Epithelial cell of prostate (primary cell): ENCODE measurements at regions not wholly inside any gene's neighbourhood (a gene's known extent, or its start where the extent isn't known, plus 50 kb on each side); places are given as distances from the start of the nearest gene placed in this dataset.

ENCODE experiments used
- DNase-seq: peaks from one replicate; pipeline ENCODE4 v3.0.0-alpha.2; 2011; ENCODE audit warnings: low read depth, low spot score
- H3K27ac ChIP-seq: fragments of 450-650 bp; 2 replicates; pipeline ENCODE4 v1.5.1; 2017; ENCODE audit warnings: mild to moderate bottlenecking

DNA sequence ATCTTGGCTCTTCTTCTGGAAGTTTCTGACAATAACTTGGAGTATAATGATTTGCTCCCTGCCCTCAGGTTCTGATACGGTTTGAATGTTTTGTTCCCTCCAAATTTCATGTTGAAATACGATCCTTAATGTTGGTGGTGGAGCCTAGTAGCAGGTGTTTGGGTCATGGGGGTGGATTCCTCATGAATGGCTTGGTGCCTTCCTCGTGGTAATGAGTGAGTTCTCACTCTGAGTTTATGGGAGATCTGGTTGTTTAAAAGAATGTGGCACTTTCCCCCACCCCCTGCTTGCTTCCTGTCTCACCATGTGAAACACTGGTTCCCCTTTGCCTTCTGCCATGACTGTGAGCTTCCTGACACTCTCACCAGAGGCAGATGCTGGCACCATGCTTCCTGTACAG lies 103.0 kb upstream of the OSMR start:
- DNase-seq = no peak
- no peak overlapping the region for H3K27ac ChIP-seq

DNA sequence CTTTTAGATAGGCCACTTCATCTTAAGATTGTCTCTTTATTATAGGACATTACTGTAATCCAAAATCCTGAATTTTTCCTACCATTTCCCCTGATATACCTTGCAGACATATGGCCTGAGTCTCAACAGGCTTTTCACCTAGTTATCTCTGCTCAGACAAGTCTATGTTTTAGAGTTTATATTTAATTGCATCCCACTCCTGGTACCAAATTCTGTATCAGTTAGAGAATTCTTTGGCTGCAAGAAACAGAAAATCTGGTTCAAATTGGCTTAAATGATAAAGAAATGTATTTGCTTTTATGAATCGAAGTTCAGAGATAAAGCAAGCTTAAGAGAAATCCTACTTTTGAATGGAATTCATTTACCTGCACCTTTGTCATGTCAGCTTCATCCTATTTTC lies 102.2 kb upstream of the OSMR start:
- no peak overlapping the region for H3K27ac ChIP-seq
- DNase-seq = no peak

DNA sequence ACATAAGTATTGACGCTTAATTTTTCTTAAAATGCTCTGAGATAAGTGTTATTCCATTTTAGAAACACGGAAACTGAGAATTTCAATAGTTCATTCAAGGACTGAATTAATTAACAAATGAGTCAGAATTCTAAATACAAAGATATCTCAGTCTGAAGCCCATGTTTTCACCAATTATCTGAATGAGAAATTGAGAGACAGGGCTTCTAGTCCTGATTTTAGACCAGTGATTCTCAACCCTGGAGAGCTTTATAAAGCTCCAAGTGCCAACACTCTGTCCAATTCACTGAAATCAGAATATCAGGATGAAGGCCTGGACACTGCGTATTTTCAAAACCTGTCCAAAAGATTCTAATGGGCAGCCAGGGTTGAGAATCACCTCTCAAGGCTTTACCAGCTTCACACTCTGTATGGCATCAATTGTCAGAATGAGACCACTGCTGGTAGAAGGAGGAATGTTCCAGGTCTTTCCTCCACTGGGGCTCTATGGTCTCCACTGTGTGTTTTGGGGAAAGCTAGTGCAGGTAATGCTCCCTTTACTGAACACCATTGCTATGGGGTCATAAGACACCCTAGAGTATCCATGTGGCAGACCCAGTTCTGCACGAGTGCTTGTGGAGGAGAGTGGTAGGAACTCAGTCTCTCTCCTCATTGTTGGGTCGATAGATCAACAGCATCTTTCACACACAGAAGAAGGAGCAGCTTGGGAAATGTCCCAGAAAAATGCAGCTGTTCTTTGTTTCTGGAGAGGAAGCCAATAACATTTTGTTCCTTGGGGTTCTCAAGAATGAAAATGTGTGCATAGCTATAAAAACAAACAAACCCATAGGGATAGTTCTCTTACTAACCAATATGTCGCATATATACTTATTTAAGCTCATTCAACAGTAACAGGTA lies 99.7 kb upstream of the OSMR start:
- H3K27ac ChIP-seq = no peak overlapping the region
- no peak for DNase-seq

DNA sequence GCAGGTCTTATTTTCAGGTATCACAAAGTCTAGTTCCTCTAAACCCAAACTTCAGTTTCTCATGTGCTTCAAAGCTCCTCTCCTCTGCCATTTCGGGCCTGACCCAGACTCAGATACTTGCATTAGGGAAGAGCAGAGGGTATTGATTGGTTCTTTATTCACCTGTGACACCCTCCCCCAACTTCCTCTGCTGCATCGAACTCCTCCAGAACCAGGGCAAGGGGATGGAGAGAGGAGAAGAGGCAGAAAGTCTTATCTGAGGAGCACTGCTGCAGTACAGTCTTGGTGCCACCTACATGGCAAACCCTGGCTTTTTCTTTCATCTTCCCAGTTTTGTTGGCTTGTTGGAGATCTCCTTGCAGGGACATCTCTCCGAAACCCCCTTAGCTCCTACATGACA lies 96.0 kb upstream of the OSMR start:
- no peak overlapping the region for H3K27ac ChIP-seq
- no peak for DNase-seq

DNA sequence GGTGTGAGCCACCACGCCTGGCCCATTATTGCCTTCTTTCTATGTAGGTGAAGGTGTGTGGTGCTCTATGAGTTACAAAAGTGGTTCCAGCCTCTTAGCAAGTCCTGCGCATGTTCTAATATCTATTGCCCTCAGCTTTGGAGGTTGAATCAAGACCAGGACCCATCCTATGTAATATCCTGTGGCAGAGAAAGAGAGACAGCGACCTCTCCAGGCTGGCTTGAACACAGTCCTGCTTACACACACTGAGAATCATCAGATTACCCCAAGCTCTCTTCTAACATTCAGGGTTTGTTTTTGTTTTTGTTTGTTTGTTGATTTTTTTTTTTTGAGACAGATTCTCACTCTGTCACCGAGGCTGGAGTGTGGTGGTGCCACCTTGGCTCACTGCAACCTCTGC lies 94.7 kb upstream of the OSMR start:
- DNase-seq = no peak
- H3K27ac ChIP-seq = no peak overlapping the region

DNA sequence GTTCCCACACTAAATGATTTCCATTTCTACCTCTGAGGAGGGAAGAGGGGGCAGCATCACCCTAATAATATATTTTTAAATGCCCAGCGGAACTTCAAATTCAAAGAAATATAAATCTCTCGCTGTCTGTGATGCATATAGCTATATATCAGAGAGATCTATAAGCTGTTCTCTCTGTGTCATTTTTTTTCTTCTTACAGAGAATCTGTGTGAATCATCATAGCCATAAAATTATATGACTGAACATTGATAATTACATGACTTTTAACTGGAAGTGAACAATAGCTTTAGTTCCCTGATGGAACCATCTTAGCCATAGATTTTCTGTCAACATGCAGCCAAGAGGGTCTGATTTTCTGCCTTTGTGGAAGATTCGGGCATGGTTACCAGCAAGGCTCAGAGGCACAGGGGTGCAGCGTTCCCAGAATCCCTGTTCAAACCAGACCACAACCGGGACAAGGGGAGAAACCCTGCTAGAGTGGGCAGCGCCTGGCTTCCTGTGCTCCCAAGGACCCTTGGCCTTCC lies 93.7 kb upstream of the OSMR start:
- H3K27ac ChIP-seq = no peak overlapping the region
- no peak for DNase-seq

DNA sequence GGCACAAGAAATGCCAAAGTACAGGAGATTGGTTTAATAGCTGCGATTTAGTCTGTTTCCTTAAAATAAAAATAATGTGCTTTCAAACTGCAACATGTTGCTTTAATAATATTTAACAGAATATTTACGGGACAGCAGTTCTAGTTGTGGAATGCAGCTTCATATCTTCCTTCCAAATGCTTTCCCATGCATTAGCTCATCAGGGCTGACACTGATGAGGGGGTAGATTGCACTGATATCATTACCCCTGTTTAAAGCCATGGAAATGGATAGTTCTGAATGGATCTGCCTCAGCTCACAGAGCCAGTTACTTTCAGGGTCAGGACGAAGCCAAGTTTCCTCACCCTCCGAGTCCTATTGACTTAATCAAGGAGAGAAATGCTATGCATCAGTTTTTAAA lies 93.2 kb upstream of the OSMR start:
- no peak overlapping the region for H3K27ac ChIP-seq
- DNase-seq = no peak

DNA sequence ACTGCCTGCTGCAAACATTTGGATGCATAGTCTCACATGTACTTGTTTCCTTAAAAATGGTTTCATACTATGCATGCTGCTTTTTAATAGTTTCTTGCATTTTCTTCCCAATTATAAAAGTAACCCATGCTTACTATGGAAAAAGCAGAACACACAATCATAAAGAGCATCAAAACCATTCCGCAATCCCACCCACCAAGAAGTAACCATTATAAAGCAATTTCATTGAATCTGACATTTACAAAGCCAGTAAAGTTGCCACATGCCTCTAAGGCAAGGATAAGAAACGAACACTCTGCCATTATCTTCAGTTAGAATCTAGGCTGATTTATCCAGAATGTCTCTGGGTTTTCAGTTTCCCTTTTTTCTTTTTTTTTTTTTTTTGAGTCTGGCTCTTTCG lies 92.7 kb upstream of the OSMR start:
- no peak for DNase-seq
- H3K27ac ChIP-seq = no peak overlapping the region

DNA sequence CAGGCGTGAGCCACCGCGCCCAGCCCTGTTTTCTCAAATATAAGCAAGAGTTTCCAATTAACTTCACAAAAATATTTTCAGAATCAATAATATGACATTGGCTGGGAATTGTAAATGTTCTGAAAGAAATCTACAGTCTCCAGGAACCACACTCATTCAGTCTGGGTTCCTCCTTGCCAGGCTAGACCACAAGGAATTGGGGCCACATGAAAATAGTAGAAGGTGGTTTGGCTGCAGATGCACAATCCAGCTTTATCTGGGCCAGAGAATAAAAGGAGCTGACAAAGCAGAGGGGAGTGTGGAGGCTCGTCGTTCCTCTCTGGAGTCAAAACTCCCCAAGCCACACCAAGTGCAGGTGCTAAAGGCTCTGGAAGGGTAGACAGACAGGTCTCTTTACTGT lies 92.0 kb upstream of the OSMR start:
- DNase-seq = no peak
- no peak overlapping the region for H3K27ac ChIP-seq

DNA sequence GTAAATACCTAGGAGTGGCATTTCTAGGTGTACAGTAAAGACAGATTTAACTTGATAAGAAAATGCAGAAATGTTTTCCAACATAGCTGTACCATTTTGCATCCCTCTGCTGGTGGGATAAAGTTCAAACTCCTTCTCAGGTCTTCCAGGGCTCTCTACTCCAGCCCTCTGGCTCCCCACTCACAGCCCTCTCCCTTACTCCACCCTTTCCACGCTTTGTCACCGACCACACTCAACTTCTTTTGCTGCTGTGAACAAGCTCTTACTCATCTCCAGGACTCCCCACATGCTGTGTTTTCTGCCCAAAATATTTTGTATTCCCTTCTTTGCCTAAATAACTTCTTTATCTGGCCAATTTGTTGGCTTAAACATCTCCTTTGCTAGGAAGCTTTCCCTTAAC lies 90.6 kb upstream of the OSMR start:
- no peak overlapping the region for H3K27ac ChIP-seq
- no peak for DNase-seq

DNA sequence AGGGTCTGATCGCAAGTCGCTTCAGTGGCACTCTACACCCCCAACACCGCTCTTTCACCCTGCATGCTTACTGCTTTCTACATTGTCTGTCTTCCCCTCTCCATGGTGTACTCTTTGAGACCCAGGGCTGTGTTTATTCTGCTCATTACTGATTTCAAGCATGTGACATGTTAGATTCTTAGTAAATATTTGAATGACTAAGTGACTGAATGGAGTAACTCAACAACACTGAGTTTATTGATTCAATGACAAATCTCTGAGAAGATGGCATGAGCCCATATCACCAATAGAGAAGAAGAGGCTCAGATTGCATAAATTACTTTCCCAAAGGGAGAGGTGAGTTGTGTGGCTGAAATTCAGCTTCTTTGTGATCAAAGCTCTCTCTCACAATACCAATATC lies 89.7 kb upstream of the OSMR start:
- no peak overlapping the region for H3K27ac ChIP-seq

DNA sequence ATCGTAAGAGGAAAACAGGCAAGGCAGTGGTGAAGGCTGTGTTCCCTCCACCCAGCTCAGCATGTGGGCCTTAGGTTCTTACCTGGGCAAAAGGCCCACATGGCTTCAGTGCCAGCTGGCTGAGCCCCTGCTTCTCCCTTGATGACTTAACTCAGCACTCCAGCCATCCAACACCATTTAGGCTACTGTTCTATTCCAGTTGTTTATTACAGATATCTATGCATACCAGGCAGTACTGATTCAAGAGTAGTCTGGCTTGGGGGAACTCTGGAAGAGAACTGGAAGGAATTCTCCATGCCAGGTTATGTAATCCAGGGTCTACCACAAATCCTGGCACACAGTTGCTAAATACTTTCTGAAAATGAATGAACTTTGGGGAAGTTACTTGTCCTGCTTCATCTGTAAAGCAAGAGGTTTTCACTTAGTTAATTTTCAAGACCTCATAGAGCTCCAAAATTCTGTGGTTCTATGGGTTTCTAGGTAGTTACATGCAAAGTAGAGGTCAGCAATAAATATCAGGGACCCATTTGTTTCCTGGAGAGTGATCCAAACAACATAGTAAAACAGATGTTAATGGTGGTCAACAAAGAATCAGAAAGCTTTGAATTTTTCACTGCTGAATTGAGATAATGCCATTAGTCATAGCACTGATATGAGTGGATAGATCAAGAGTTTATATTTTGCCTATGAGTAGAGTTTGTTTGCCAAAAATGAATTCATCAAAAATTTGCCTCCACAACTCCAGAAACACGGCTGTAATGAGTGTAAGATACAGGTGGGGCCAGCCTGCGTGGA lies 88.2 kb upstream of the OSMR start:
- no peak overlapping the region for H3K27ac ChIP-seq
- no peak for DNase-seq

More for the DNA sequence above, 89.7 kb upstream of the OSMR start:
- DNase-seq = no peak

DNA sequence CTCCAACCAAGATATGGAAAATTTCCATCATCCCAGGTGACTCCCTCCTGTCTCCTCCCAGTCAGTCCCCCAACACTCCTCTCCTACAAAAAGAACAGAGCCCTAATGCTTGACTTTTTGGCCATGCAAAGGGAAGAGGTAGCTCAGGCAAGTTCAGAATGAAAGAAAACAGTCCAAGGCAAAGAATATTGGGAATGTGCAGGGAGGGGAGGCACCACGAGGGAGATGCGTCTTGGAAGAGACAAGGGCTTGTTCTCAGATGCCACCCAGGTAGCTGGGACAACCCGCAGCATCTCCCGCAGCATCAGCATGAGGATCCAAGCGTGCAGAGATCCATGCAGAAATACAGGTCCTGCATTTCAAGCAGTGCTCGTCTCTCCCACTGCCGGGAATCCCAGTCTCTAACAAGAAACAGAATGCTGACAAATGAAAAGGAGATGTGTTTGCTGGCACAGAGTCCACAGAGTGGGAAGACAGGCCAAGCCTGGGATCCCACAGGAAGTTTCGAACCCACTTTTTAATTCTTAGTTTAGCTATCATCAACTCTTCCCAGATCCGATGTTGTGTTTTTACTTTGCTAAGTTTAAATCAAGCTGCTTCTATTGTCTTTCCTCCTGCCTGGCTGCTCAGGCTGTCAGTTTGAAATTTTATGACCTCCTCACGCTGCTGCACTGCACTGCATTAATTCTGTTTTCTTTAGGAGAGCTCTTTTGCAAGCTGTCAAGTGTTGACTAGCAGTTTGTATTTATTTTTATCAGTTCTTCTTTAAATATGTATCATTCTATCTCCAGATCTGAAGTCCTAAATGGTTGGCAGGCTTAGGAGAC lies 86.8 kb upstream of the OSMR start:
- no peak overlapping the region for H3K27ac ChIP-seq
- DNase-seq = no peak

DNA sequence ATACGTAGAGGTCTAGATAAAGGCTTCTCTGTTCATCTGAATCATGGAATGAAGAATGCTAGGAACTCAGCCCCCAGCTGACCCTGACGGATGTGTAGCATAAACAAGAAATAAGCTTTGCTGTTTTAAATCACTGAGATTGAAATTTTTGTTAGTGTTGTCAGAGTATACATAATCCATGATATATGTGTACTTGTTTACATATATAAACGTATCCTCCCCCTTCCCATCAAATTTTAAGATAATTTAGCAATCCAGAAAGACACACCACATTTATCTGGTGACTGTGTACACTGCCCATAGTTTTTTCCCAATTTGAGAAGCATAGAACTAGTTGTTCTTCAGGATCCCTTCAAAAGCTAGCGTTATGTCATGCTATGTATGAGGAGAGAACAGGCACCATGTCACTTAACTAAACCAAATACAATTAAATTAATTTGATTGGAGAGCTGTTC lies 80.8 kb upstream of the OSMR start:
- no peak for DNase-seq
- no peak overlapping the region for H3K27ac ChIP-seq

DNA sequence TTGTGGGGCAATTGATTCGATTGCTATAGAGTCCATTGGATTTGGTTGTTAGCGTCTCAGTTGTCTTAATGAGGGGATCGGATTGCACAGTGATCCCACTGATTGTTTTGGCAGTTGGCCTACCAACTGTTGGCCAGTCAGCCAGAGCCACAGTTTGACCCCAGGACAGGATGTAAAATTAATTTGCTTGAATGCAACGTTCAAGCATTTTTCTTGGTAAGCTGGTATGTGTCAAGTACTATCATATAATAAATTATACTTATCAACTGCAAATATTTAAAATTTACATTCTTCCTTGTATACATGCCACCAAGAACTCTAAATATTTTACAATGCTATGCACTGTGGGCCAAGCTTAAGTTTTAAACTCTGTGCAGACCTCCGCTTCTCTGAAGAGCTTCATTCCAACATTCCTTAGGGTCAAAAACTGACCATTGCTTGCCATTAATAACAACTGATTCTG lies 80.4 kb upstream of the OSMR start:
- DNase-seq = no peak
- H3K27ac ChIP-seq = no peak overlapping the region

DNA sequence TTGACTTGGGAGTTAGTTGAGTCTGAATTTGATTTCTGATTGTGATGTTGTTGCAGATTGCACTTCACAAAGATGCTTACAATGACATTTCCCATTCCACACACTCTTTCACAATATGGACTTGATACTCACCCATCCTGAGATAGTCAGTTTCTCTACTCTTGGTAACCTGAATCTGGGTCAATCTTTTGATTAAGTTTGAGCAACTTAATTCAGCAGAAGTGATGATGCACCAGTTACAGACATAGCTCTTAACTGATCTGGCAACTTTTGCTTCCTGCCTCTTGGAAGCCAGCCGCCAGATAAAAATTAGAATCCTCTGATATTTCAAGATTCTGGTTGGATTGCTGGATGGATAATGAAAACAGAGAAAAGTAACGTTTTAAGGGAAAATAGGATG lies 79.7 kb upstream of the OSMR start:
- DNase-seq = no peak
- H3K27ac ChIP-seq = no peak overlapping the region

DNA sequence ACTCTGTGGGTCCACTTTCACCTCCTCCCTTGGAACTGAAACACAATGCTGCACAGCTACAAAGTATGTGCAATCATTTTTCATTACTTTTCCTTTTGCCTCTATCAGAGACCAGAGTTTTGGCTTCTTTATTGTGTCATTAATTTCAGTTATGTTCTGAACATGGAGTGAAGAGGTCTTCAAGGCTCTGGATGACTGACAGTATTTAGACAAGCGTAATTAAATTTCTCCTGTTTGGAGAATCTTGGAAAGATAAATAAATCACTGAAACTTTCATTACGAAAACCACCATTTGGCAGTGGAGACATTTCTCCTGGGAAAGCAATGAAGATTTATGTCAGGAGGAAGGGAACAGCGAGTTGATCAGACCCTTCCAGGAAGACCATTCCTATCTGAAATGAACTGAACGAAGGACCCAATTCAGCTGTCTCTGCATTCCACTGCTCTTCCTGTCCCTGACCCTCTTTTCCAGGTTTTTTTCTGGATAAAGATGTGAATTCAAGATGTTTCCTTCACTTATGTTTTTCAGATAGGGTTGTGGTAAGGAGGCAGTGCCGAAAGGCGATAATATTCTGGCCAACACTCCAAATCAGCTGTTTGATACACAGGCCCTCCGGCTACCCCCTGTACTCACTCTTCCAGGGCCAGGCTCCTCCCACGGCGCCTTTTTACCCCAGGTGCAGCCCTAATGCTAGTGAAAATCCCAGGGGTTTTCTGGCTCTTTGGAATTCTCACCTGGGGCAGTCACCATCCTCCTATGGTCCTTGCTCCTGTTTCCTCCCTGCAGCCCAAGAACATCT lies 77.2 kb upstream of the OSMR start:
- no peak for DNase-seq
- no peak overlapping the region for H3K27ac ChIP-seq

DNA sequence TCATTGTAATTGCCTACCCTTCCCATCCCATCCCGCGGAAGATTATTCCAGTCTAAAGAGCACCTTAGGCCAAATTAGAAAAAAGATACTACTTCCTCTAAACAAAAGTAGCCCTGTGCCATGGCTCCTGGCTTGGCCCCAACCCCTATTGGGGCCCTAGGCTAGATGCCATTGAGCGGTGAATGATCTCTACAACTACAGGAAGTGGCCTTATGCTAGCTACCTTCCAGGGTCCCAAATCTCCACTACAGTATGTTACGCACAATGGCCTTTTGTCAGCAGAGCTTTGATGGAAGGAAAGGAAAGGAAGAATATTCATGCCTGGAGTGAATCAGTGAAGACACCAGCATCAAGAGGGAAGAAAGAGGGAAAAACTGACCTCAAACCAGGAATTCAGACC lies 73.3 kb upstream of the OSMR start:
- DNase-seq = no peak
- no peak overlapping the region for H3K27ac ChIP-seq

DNA sequence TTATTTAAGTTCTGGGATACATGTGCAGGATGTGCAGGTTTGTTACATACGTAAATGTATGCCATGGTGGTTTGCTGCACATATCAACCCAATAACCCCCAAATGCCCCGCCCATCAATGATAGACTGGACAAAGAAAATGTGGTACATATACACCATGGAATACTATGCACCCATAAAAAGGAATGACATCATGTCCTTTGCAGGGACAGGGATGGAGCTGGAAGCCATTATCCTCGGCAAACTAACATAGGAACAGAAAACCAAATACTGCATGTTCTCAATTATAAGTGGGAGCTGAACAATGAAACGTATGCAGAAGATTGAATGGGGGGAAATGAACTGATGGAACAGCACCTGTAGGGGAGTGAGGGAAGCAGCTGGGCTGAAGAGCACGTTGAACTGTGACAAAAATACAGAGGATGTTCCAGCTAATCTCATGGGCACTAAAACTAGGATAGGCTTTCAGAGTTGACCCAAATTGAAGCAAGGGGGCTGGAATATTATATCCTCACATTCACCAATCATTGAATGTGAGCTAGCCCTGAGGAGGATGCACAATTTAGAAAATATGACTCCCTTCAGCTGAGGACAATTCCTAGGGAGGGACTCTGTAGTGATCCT lies 70.5 kb upstream of the OSMR start:
- H3K27ac ChIP-seq = no peak overlapping the region
- no peak for DNase-seq
